HepG2 (cell line): ENCODE measurements at regions not wholly inside any gene's neighbourhood (a gene's known extent, or its start where the extent isn't known, plus 50 kb on each side); places are given as distances from the start of the nearest gene placed in this dataset.

Source experiments
- AHR ChIP-seq: IDR thresholded peaks from 2 replicates; pipeline ENCODE4 v1.6.1; 2018; ENCODE audit warnings: missing genetic modification reagents, missing compliant biosample characterization
- CTCF ChIP-seq: sonication (generic); formaldehyde crosslinking; IDR thresholded peaks from 2 replicates; pipeline ENCODE4 v1.5.0; 2020; ENCODE audit warnings: mild to moderate bottlenecking, missing genetic modification reagents, moderate library complexity
- ESRRA ChIP-seq: sonication (generic); formaldehyde crosslinking; IDR thresholded peaks from 2 replicates; pipeline ENCODE4 v1.5.1; 2020; ENCODE audit warnings: mild to moderate bottlenecking, low read depth, missing genetic modification reagents
- FOXK2 ChIP-seq: fragments of 450-650 bp; IDR thresholded peaks from 2 replicates; pipeline ENCODE4 v1.6.1; 2016
- FOXP1 ChIP-seq, 2 experiments: fragments of 450-650 bp in 1 of 2; IDR thresholded peaks; 2 replicates each; pipeline ENCODE4 v1.6.1; 2017 to 2018; ENCODE audit warnings: antibody characterized with exemption in 1 of 2
- HNF4A ChIP-seq: sonication (generic); formaldehyde crosslinking; IDR thresholded peaks from 2 replicates; pipeline ENCODE4 v1.4.0; 2020; ENCODE audit warnings: missing genetic modification reagents
- MAX ChIP-seq: IDR thresholded peaks from 2 replicates; pipeline ENCODE4 v1.6.1; 2012; ENCODE audit warnings: inconsistent platforms
- NPAS2 ChIP-seq: sonication (generic); formaldehyde crosslinking; IDR thresholded peaks from 2 replicates; pipeline ENCODE4 v1.8.0; 2022; ENCODE audit warnings: mild to moderate bottlenecking, missing genetic modification reagents, borderline replicate concordance
- NR1H2 ChIP-seq: sonication (generic); formaldehyde crosslinking; IDR thresholded peaks from 2 replicates; pipeline ENCODE4 v1.8.1; 2022; ENCODE audit warnings: low read depth, missing genetic modification reagents, borderline replicate concordance
- PLSCR1 ChIP-seq: sonication (generic); formaldehyde crosslinking; IDR thresholded peaks from 2 replicates; pipeline ENCODE4 v1.5.0; 2020; ENCODE audit warnings: missing genetic modification reagents, mild to moderate bottlenecking, borderline replicate concordance
- SAP130 ChIP-seq: IDR thresholded peaks from 2 replicates; pipeline ENCODE4 v1.6.1; 2016; ENCODE audit warnings: low read depth
- SIX1 ChIP-seq: sonication (generic); formaldehyde crosslinking; IDR thresholded peaks from 2 replicates; pipeline ENCODE4 v1.4.0; 2020; ENCODE audit warnings: missing genetic modification reagents, borderline replicate concordance
- TFE3 ChIP-seq: IDR thresholded peaks from 2 replicates; pipeline ENCODE4 v1.6.1; 2016
- ZBTB43 ChIP-seq: sonication (generic); formaldehyde crosslinking; conservative IDR thresholded peaks from 2 replicates; pipeline ENCODE4 v1.4.0; 2020; ENCODE audit warnings: missing genetic modification reagents
- ZFP1 ChIP-seq: IDR thresholded peaks from 2 replicates; pipeline ENCODE4 v1.6.1; 2016
- ZNF207 ChIP-seq: fragments of 450-650 bp; IDR thresholded peaks from 2 replicates; pipeline ENCODE4 v1.6.1; 2016; ENCODE audit warnings: antibody characterized with exemption, borderline replicate concordance
- ZNF615 ChIP-seq: sonication (generic); formaldehyde crosslinking; IDR thresholded peaks from 2 replicates; pipeline ENCODE4 v1.5.0; 2020; ENCODE audit warnings: mild to moderate bottlenecking, missing genetic modification reagents, borderline replicate concordance
- ZNF646 ChIP-seq: sonication (generic); formaldehyde crosslinking; IDR thresholded peaks from 2 replicates; pipeline ENCODE4 v1.9.0; 2021; ENCODE audit warnings: mild to moderate bottlenecking, missing genetic modification reagents
- ZNF768 ChIP-seq: sonication (generic); formaldehyde crosslinking; IDR thresholded peaks from 2 replicates; pipeline ENCODE4 v1.4.0; 2020; ENCODE audit warnings: missing genetic modification reagents

GRCh38 chr2:94753466-94753998 is 117.7 kb upstream of the TEKT4 start (continued):
- TF ChIP-seq ZNF646 (CRISPR knock-in tag) (0 out of 2 replicates have a peak, but pooled peaks have one; percentile 58), HNF4A (CRISPR knock-in tag) (no peak), SAP130 (CRISPR knock-in tag) (no peak), TFE3 (CRISPR knock-in tag) (no peak), ZNF615 (no peak), ZFP1 (CRISPR knock-in tag) (no peak), CTCF (CRISPR knock-in tag) (no peak), ZBTB43 (no peak), FOXK2 (0 out of 2 replicates have a peak, but pooled peaks have one; percentile 9), NPAS2 (CRISPR knock-in tag) (no peak), AHR (CRISPR knock-in tag) (no peak), ZNF768 (CRISPR knock-in tag) (no peak), MAX (no peak), ZNF207 (0 out of 2 replicates have a peak, but pooled peaks have one; percentile 33), ESRRA (CRISPR knock-in tag) (no peak), NR1H2 (CRISPR knock-in tag) (no peak), SIX1 (CRISPR knock-in tag) (no peak), FOXP1 (IDR thresholded peaks at IDR 0.05) (0 out of 2 replicates have a peak, but pooled peaks have one; percentile 19), FOXP1 (CRISPR knock-in tag; IDR thresholded peaks at IDR 0.05) (no peak), PLSCR1 (no peak)
